GM12891 (cell line): ENCODE measurements at regions not wholly inside any gene's neighbourhood (a gene's known extent, or its start where the extent isn't known, plus 50 kb on each side); places are given as distances from the start of the nearest gene placed in this dataset.

Experiments
- DNase-seq: peaks from one replicate; pipeline ENCODE4 v3.0.0; 2011; ENCODE audit warnings: low spot score; ENCODE audit not compliant: insufficient read length
- FAIRE-seq: peaks from 2 replicates; lab custom pipeline; 2011; peaks lifted over from hg19 to GRCh38; lab: Jason Lieb, UNC
- PAX5 ChIP-seq: IDR thresholded peaks from 2 replicates; pipeline ENCODE4 v1.6.1; 2011; ENCODE audit warnings: low read length, moderate library complexity, mild to moderate bottlenecking; ENCODE audit not compliant: insufficient read depth, severe bottlenecking
- POLR2A ChIP-seq: IDR thresholded peaks from 2 replicates; pipeline ENCODE4 v1.6.1; 2011; ENCODE audit warnings: low read depth, low read length, control low read depth
- POLR2AphosphoS5 ChIP-seq: IDR thresholded peaks from 2 replicates; pipeline ENCODE4 v1.6.1; 2011; ENCODE audit warnings: low read depth, low read length, control low read depth
- POU2F2 ChIP-seq: IDR thresholded peaks from 2 replicates; pipeline ENCODE4 v1.6.1; 2011; ENCODE audit warnings: low read depth, mild to moderate bottlenecking, control low read depth, low read length, moderate library complexity
- SPI1 ChIP-seq: IDR thresholded peaks from 2 replicates; pipeline ENCODE4 v1.6.1; 2011; ENCODE audit warnings: low read depth, low read length, control low read depth
- TAF1 ChIP-seq: IDR thresholded peaks from 2 replicates; pipeline ENCODE4 v1.6.1; 2011; ENCODE audit warnings: low read depth, low read length, control low read depth

DNA sequence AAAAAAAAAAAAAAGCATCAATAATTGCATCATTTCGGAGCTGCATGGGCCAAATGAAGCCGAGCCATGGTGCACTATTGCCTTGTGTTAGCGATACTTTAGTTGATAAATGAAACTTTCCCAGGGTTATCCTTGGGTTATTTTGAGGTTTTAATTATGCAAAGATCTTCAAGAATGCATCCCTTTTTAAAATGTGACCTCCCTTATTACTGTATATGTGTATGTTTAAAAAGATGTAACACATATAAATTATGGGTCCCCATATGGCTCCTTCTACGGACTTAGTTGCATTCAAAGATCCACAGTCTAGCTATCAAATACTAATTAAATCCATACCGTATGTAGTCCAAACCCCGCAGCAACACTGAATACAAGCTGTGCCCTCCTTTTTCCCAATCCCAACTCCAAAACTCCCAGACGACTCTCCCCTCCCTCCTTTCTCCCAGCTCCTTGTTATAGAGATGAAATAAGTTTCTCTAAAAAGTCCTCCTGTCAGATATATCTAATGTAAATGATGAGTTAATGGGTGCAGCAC is 129.3 kb upstream of the MAP1LC3B2 start:
- TF ChIP-seq TAF1 (no peak), PAX5 (no peak), POLR2AphosphoS5 (no peak), POLR2A (no peak), POU2F2 (no peak), SPI1 (no peak)
- FAIRE-seq: no peak
- no peak for DNase-seq

DNA sequence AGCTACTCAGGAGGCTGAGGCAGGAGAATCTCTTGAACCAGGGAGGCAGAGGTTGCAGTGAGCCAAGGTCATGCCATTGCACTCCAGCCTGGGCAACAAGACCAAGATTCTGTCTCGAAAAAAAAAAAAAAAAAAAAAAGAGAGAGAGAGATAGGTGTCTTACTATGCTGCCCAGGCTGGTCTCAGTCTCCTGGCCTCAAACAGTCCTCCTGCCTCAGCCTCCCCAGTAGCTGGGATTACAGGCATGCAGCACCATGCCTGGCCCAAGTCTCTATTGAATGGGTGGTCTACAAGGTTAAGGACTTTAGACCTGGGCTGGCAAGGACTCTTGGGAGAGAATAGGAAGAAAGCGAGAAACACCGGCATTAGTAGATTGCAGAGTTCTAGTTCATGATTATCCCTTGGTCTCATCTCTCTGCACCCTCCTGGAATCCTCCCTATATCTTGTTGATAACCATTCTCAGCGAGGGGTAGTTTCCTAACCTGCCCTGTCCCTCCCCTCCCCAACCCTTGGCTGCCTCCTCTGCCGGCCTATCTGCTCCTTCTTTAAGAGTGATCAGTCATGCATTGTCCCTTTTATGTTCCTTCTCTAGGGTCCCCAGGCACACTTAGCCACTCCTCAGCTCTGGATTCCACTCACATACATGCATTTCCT is 128.1 kb upstream of the MAP1LC3B2 start:
- no peak for TF ChIP-seq TAF1
- TF ChIP-seq PAX5: no peak
- TF ChIP-seq SPI1: no peak
- no peak for TF ChIP-seq POU2F2
- no peak for TF ChIP-seq POLR2AphosphoS5
- TF ChIP-seq POLR2A: no peak
- FAIRE-seq: no peak
- no peak for DNase-seq

DNA sequence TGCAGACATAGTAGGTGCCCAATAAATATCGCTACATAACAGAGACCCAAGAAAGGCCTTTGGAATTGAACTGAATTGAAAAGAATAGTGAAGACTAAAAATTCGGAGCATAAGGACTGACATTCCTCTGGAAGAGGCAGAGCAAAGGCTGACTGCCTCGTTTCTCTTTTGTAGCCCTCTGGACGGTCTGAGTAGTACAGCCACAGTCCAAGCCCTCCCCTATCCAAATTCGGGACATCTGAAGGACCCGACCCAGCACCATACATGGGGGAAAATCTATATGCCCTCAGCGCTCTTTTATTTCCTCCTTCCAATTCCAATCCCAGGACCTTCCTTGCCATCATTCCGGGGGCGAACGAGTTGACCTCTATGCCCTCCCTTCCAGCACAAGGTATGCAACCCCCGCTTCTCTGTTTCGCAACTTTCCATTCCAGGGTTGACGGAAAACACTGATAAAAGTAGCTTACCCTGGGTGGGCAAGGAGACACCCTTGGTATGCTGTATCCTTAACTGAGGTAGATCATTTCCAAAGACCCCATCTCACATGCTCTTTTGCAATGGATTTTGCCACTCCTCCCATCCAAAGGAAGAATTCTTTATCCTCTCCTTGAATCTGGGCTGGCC is 127.4 kb upstream of the MAP1LC3B2 start:
- no peak for TF ChIP-seq PAX5
- TF ChIP-seq SPI1: no peak
- TF ChIP-seq POLR2AphosphoS5: no peak
- no peak for TF ChIP-seq POU2F2
- TF ChIP-seq POLR2A: no peak
- no peak for TF ChIP-seq TAF1
- no peak for DNase-seq
- no peak for FAIRE-seq

DNA sequence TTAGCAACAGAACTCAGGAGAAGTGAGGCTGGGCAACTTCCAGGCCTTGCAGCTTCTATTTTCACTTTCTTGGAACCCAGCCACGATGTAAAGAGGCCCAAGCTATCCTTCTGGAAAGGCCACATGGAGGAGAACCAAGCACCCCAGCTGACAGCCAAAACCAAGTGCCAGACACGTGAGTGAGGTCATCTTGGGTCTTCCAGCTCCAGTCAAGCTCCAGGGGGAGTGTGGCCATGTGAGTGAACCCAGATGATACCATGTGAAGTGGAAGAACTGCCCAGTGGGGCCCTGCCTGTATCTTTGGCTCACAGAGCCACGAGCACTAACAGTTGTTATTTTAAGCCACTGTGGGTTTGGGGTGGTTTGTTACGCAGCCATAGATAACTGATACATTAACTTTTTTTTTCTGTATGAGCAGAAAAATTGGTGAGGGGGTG is 126.8 kb upstream of the MAP1LC3B2 start:
- DNase-seq (no peak), FAIRE-seq (no peak)
- TF ChIP-seq POLR2AphosphoS5 (no peak), POLR2A (no peak), POU2F2 (no peak), SPI1 (no peak), TAF1 (no peak), PAX5 (no peak)

DNA sequence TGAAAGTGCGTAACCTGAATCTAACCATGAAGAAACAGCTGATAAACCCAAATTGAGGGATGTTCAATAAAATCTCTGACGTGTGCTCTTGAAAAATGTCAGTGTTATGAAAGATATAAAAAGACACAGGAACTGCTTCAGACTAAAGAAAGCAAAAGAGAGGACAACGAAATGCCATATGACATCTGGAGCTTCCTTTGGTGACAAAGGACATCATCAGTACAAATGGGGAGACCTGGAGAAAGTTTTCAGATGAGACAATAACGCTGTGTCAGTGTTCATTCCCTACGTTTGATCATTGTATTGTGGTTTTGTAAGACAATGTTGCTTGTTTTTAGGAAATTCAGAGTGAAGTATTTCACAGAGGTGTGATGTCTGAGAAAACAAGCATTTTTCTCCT is 125.9 kb upstream of the MAP1LC3B2 start:
- FAIRE-seq (no peak), DNase-seq (no peak)
- no peak for TF ChIP-seq POLR2AphosphoS5
- TF ChIP-seq POU2F2: no peak
- no peak for TF ChIP-seq SPI1
- no peak for TF ChIP-seq TAF1
- TF ChIP-seq PAX5: no peak
- no peak for TF ChIP-seq POLR2A

DNA sequence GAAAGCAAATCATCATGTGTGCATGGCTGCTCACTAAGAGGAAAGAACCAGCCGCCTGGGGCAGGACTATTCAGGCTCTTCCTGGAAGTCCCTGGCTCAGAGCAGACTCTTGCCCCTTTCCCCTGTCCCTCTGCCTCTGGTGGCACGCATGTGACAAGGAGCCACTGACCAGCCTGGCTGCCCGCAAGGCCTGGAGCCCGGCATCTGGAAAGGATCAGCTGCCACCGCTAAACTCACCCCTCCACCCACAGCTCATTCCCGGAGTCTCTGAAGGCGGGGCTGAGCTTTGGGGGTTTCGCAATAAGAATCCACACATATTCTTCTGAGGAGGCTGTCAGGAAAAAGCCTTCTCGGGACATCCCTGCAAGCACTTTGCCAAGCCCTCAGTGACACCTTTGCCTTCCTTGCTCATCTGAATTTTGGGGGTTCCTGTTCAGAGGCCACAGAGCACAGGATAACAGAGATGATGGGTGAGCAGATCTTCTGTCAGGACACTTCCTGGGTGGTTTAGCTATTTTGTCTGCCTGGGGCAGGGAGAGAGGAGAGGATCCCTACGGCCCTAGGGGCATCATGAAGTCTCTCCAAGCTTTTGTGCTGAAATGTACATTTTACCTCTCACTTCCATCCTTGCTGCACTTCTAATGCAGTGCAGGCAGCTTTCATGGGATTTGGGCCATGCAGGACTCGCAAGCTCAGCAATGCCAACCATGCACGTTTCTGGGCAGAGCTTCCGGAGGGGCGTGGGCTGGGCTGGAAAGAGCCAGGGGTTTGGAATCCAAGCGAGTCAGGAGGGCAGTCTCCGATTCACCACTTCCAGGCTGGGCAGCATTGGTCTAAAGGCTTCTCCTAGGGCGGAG is 124.8 kb upstream of the MAP1LC3B2 start:
- FAIRE-seq (no peak), DNase-seq (no peak)
- TF ChIP-seq TAF1 (no peak), POLR2AphosphoS5 (no peak), POLR2A (no peak), SPI1 (no peak), POU2F2 (no peak), PAX5 (no peak)

DNA sequence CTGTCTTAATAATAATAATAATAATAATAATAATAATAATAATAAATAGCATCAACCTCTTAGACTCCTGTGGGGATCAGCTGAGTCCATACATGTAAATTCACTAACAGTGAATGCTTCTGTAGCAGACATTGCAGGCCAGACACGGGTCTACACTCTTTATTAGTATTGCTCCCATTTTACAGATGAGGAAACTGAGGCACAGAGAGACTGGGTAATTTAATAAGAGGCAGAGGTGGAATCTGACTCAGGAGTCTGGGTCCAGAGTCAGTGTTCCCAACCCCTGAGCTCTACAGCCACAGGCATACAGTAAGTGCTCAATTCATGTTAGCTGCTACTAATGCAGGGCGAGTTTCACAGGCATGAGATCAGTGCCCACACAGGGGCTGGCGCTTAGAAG is 123.2 kb upstream of the MAP1LC3B2 start:
- FAIRE-seq (no peak), DNase-seq (no peak)
- no peak for TF ChIP-seq TAF1
- no peak for TF ChIP-seq PAX5
- no peak for TF ChIP-seq POU2F2
- no peak for TF ChIP-seq POLR2AphosphoS5
- no peak for TF ChIP-seq POLR2A
- TF ChIP-seq SPI1: no peak

DNA sequence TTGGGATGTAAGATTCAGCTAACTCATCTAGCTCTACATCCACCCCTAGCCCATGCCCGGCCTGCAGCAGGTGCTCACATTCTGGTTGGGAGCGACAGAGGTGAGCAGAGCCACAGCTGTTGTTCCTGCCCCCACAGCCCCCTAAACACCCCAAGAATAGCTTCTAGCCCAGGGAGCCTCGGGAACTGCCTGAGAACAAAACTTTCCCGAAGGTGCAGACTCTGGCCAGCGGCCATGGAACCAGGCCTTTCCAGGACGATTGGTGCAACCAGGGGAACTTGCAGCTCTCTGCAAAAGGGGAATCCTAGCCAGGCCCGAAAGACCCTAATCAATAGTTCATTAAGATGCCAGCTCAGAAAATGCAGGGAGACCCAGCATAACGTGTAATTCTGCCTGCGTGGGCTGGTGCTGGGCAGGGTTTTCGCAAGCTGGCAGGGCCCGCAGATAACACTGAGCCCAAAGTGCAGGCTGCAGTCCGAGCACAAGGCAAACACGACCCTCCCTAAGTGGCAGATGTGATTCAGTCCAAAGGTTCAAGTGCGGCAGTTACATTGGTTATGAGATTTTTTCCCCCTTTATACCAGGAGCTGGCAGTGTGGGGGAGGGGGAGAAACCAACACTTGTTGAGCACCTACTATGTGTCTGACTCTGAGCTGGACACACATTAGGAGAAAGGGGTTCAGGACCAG is 122.5 kb upstream of the MAP1LC3B2 start:
- DNase-seq: no peak
- TF ChIP-seq POLR2AphosphoS5 (no peak), TAF1 (no peak), SPI1 (no peak), POU2F2 (no peak), POLR2A (no peak), PAX5 (no peak)
- no peak for FAIRE-seq
